HAP-1 (cell line): ENCODE measurements at regions not wholly inside any gene's neighbourhood (a gene's known extent, or its start where the extent isn't known, plus 50 kb on each side); places are given as distances from the start of the nearest gene placed in this dataset.
A peak's percentile ranks its signal among the peaks of the same experiment; 100 is the strongest.

ENCODE experiments used
- DNase-seq, 2 experiments: peaks; one replicate each; pipeline ENCODE4 v3.0.0-alpha.2; 2016 to 2020; ENCODE audit warnings: low spot score in 2 of 2
- H3K27me3 ChIP-seq: fragments of 250-450 bp; sonication (Bioruptor Pico); 2 replicates; pipeline ENCODE4 v1.5.1; 2020; ENCODE audit warnings: low read depth, mild to moderate bottlenecking, moderate library complexity
- H3K36me3 ChIP-seq: fragments of 250-450 bp; sonication (Bioruptor Pico); replicated peaks from 2 replicates; pipeline ENCODE4 v1.5.1; 2020; ENCODE audit warnings: mild to moderate bottlenecking
- H3K4me1 ChIP-seq: fragments of 250-450 bp; sonication (Bioruptor Pico); 2 replicates; pipeline ENCODE4 v1.5.1; 2020; ENCODE audit warnings: mild to moderate bottlenecking
- H3K4me3 ChIP-seq: fragments of 250-450 bp; sonication (Bioruptor Pico); 2 replicates; pipeline ENCODE4 v1.5.1; 2020; ENCODE audit warnings: mild to moderate bottlenecking, moderate library complexity
- H3K9me3 ChIP-seq: fragments of 250-450 bp; sonication (Bioruptor Pico); 2 replicates; pipeline ENCODE4 v1.5.1; 2020; ENCODE audit warnings: mild to moderate bottlenecking, moderate library complexity
- in situ Hi-C: fragments of 300-500 bp; cut with MboI; formaldehyde crosslinking; loops from 3 replicates; pipeline ENCODE4 v1.14.3; 2020; ENCODE audit warnings: low sequenced_read_pairs, inconsistent platforms, mixed read lengths

GRCh38 chr4:111506706-111507105 is 638.5 kb upstream of the FAM241A start:
- in situ Hi-C loops: no loop called here
- DNase-seq: no peak
- Histone ChIP-seq H3K4me3 (no peak overlapping the region), H3K36me3 (no peaks in the 10 kb centered on the region), H3K27me3 (no peaks in the 10 kb centered on the region; the same call in 1 of the 2 replicates), H3K9me3 (no peaks in the 10 kb centered on the region), H3K4me1 (no peaks in the 10 kb centered on the region)

- in situ Hi-C loops: no loop called here
- Histone ChIP-seq H3K4me1 (no peaks in the 10 kb centered on the region), H3K36me3 (no peaks in the 10 kb centered on the region), H3K4me3 (no peak overlapping the region), H3K9me3 (no peaks in the 10 kb centered on the region), H3K27me3 (no peaks in the 10 kb centered on the region)
- DNase-seq: no peak
These were observed 634.7 kb upstream of the FAM241A start for GRCh38 chr4:111510535-111510934.

GRCh38 chr4:111512081-111512783 is 633.0 kb upstream of the FAM241A start:
- Histone ChIP-seq H3K36me3 (no peaks in the 10 kb centered on the region), H3K27me3 (no peaks in the 10 kb centered on the region), H3K4me1 (no peaks in the 10 kb centered on the region), H3K4me3 (no peak overlapping the region), H3K9me3 (no peaks in the 10 kb centered on the region)
- in situ Hi-C loops: no loop called here
- DNase-seq: no peak

GRCh38 chr4:111519683-111520082 is 625.6 kb upstream of the FAM241A start:
- in situ Hi-C loops: no loop called here
- no peaks in the 10 kb centered on the region for H3K27me3 ChIP-seq
- no peak overlapping the region for H3K4me3 ChIP-seq
- no peaks in the 10 kb centered on the region for H3K36me3 ChIP-seq
- H3K4me1 ChIP-seq: peaks cover 3% of the 10 kb centered on the region; the same call in 1 of the 2 replicates
- H3K9me3 ChIP-seq: no peaks in the 10 kb centered on the region
- peak in 1 of 2 experiments; percentile 6 for DNase-seq

- H3K36me3 ChIP-seq: no peaks in the 10 kb centered on the region
- H3K4me3 ChIP-seq: no peak overlapping the region
- in situ Hi-C loops: no loop called here
- no peaks in the 10 kb centered on the region for H3K27me3 ChIP-seq
- no peak for DNase-seq
- H3K4me1 ChIP-seq: no peaks in the 10 kb centered on the region
- H3K9me3 ChIP-seq: no peaks in the 10 kb centered on the region
These were observed 614.8 kb upstream of the FAM241A start for GRCh38 chr4:111530446-111530845.

- Histone ChIP-seq H3K4me1 (no peaks in the 10 kb centered on the region), H3K9me3 (no peaks in the 10 kb centered on the region), H3K27me3 (no peaks in the 10 kb centered on the region), H3K36me3 (no peaks in the 10 kb centered on the region), H3K4me3 (no peak overlapping the region)
- in situ Hi-C loops: no loop called here
- no peak for DNase-seq
These were observed 609.5 kb upstream of the FAM241A start for GRCh38 chr4:111535792-111536191.

GRCh38 chr4:111537165-111537564 is 608.1 kb upstream of the FAM241A start:
- Histone ChIP-seq H3K9me3 (no peaks in the 10 kb centered on the region), H3K4me3 (no peak overlapping the region), H3K36me3 (no peaks in the 10 kb centered on the region), H3K27me3 (no peaks in the 10 kb centered on the region), H3K4me1 (no peaks in the 10 kb centered on the region)
- DNase-seq: no peak
- in situ Hi-C loops: no loop called here

- in situ Hi-C loops: no loop called here
- Histone ChIP-seq H3K4me1 (no peaks in the 10 kb centered on the region), H3K4me3 (no peak overlapping the region), H3K27me3 (no peaks in the 10 kb centered on the region), H3K9me3 (no peaks in the 10 kb centered on the region), H3K36me3 (no peaks in the 10 kb centered on the region)
- no peak for DNase-seq
These were observed 607.4 kb upstream of the FAM241A start for GRCh38 chr4:111537871-111538270.

GRCh38 chr4:111540671-111541070 is 604.6 kb upstream of the FAM241A start:
- in situ Hi-C loops: no loop called here
- H3K4me1 ChIP-seq: no peaks in the 10 kb centered on the region
- no peaks in the 10 kb centered on the region for H3K9me3 ChIP-seq
- no peaks in the 10 kb centered on the region for H3K36me3 ChIP-seq
- no peak for DNase-seq
- H3K4me3 ChIP-seq: no peak overlapping the region
- no peaks in the 10 kb centered on the region; the same call in 1 of the 2 replicates for H3K27me3 ChIP-seq

- no peaks in the 10 kb centered on the region; the same call in 1 of the 2 replicates for H3K27me3 ChIP-seq
- in situ Hi-C loops: no loop called here
- H3K4me1 ChIP-seq: no peaks in the 10 kb centered on the region
- no peak for DNase-seq
- H3K9me3 ChIP-seq: no peaks in the 10 kb centered on the region
- no peak overlapping the region for H3K4me3 ChIP-seq
- no peaks in the 10 kb centered on the region for H3K36me3 ChIP-seq
These were observed 603.2 kb upstream of the FAM241A start for GRCh38 chr4:111542056-111542455.

GRCh38 chr4:111546881-111547280 is 598.4 kb upstream of the FAM241A start:
- DNase-seq: no peak
- Histone ChIP-seq H3K27me3 (no peaks in the 10 kb centered on the region; the same call in 1 of the 2 replicates), H3K36me3 (no peaks in the 10 kb centered on the region), H3K4me3 (no peak overlapping the region), H3K4me1 (no peaks in the 10 kb centered on the region), H3K9me3 (no peaks in the 10 kb centered on the region)
- in situ Hi-C loops: no loop called here

GRCh38 chr4:111556141-111556781 is 589.0 kb upstream of the FAM241A start:
- in situ Hi-C loops: no loop called here
- Histone ChIP-seq H3K36me3 (no peaks in the 10 kb centered on the region), H3K9me3 (no peaks in the 10 kb centered on the region), H3K27me3 (peaks cover 3% of the 10 kb centered on the region; the same call in 1 of the 2 replicates), H3K4me1 (no peaks in the 10 kb centered on the region), H3K4me3 (no peak overlapping the region)
- DNase-seq: no peak

- no peaks in the 10 kb centered on the region for H3K9me3 ChIP-seq
- H3K27me3 ChIP-seq: peaks cover 3% of the 10 kb centered on the region; the same call in 1 of the 2 replicates
- no peaks in the 10 kb centered on the region for H3K36me3 ChIP-seq
- in situ Hi-C loops: no loop called here
- H3K4me1 ChIP-seq: no peaks in the 10 kb centered on the region
- no peak for DNase-seq
- H3K4me3 ChIP-seq: no peak overlapping the region
These were observed 588.4 kb upstream of the FAM241A start for GRCh38 chr4:111556851-111557250.

- in situ Hi-C loops: no loop called here
- H3K27me3 ChIP-seq: no peaks in the 10 kb centered on the region
- no peak for DNase-seq
These were observed 582.4 kb upstream of the FAM241A start for GRCh38 chr4:111562826-111563225.

More at GRCh38 chr4:111562826-111563225, 582.4 kb upstream of the FAM241A start:
- H3K9me3 ChIP-seq: no peaks in the 10 kb centered on the region
- H3K36me3 ChIP-seq: no peaks in the 10 kb centered on the region
- no peaks in the 10 kb centered on the region for H3K4me1 ChIP-seq
- H3K4me3 ChIP-seq: no peak overlapping the region
